Trophoblast cell (in vitro differentiated cells and primary cell): ENCODE measurements at regions not wholly inside any gene's neighbourhood (a gene's known extent, or its start where the extent isn't known, plus 50 kb on each side); places are given as distances from the start of the nearest gene placed in this dataset.

Source experiments
- DNase-seq, 2 donors: peaks; one replicate each; pipeline ENCODE4 v3.0.0-alpha.2; 2016
- H2AFZ ChIP-seq: 2 replicates; pipeline ENCODE4 v1.6.1; 2013; ENCODE audit warnings: low read length, moderate library complexity, mild to moderate bottlenecking; ENCODE audit not compliant: insufficient read depth, poor library complexity
- H2AK5ac ChIP-seq: 2 replicates; pipeline ENCODE4 v1.6.1; 2013; ENCODE audit warnings: mild to moderate bottlenecking, low read length
- H2BK120ac ChIP-seq: 2 replicates; pipeline ENCODE4 v1.6.1; 2013; ENCODE audit warnings: low read length, mild to moderate bottlenecking, moderate library complexity; ENCODE audit not compliant: insufficient read depth, poor library complexity
- H2BK12ac ChIP-seq: 2 replicates; pipeline ENCODE4 v1.6.1; 2013; ENCODE audit warnings: mild to moderate bottlenecking, low read length, moderate library complexity
- H2BK5ac ChIP-seq: 2 replicates; pipeline ENCODE4 v1.6.1; 2013; ENCODE audit warnings: low read length, low read depth, moderate library complexity, mild to moderate bottlenecking; ENCODE audit not compliant: poor library complexity
- H3K14ac ChIP-seq: 2 replicates; pipeline ENCODE4 v1.6.1; 2013; ENCODE audit warnings: mild to moderate bottlenecking, low read length
- H3K18ac ChIP-seq: 2 replicates; pipeline ENCODE4 v1.6.1; 2013; ENCODE audit warnings: mild to moderate bottlenecking, low read length
- H3K23ac ChIP-seq: 2 replicates; pipeline ENCODE4 v1.6.1; 2013; ENCODE audit warnings: low read length
- H3K27ac ChIP-seq: 2 replicates; pipeline ENCODE4 v1.5.1; 2013; ENCODE audit warnings: low read depth, mild to moderate bottlenecking, inconsistent platforms, low read length, moderate library complexity
- H3K27me3 ChIP-seq: 2 replicates; pipeline ENCODE4 v1.6.1; 2013; ENCODE audit warnings: inconsistent platforms, mild to moderate bottlenecking, low read length, moderate library complexity; ENCODE audit not compliant: insufficient read depth
- H3K36me3 ChIP-seq, 2 experiments: 1 replicate in 1 of 2; 2 replicates in 1 of 2; pipeline ENCODE4 v1.6.1; 2013; ENCODE audit warnings: low read length in 2 of 2, mild to moderate bottlenecking in 2 of 2, moderate library complexity in 1 of 2; ENCODE audit not compliant: insufficient read depth in 2 of 2, control insufficient read depth in 1 of 2
- H3K4ac ChIP-seq: 2 replicates; pipeline ENCODE4 v1.6.1; 2013; ENCODE audit warnings: low read depth, mild to moderate bottlenecking, low read length, moderate library complexity
- H3K4me1 ChIP-seq, 2 experiments: 1 replicate in 1 of 2; 2 replicates in 1 of 2; pipeline ENCODE4 v1.6.1; 2013; ENCODE audit warnings: low read length in 2 of 2, mild to moderate bottlenecking in 2 of 2, moderate library complexity in 1 of 2; ENCODE audit not compliant: insufficient read depth in 2 of 2, control insufficient read depth in 1 of 2
- H3K4me2 ChIP-seq: 2 replicates; pipeline ENCODE4 v1.6.1; 2013; ENCODE audit warnings: inconsistent platforms, mild to moderate bottlenecking, low read length, moderate library complexity
- H3K4me3 ChIP-seq: 2 replicates; pipeline ENCODE4 v1.5.1; 2013; ENCODE audit warnings: mild to moderate bottlenecking, low read depth, low read length, inconsistent platforms
- H3K79me1 ChIP-seq: one replicate; pipeline ENCODE4 v1.6.1; 2013; ENCODE audit warnings: low read length
- H3K79me2 ChIP-seq: 2 replicates; pipeline ENCODE4 v1.6.1; 2013; ENCODE audit warnings: low read length, mild to moderate bottlenecking; ENCODE audit not compliant: control insufficient read depth, insufficient read depth, poor library complexity
- H3K9ac ChIP-seq: 2 replicates; pipeline ENCODE4 v1.6.1; 2013; ENCODE audit warnings: mild to moderate bottlenecking, low read length
- H3K9me3 ChIP-seq: 2 replicates; pipeline ENCODE4 v1.6.1; 2013; ENCODE audit warnings: low read depth, mild to moderate bottlenecking, control low read depth, inconsistent platforms, low read length; ENCODE audit not compliant: insufficient read depth
- H4K12ac ChIP-seq: 2 replicates; pipeline ENCODE4 v1.6.1; 2013; ENCODE audit warnings: low read depth, mild to moderate bottlenecking, low read length, moderate library complexity
- H4K8ac ChIP-seq: 2 replicates; pipeline ENCODE4 v1.6.1; 2013; ENCODE audit warnings: low read depth, mild to moderate bottlenecking, low read length, moderate library complexity
- H4K91ac ChIP-seq: one replicate; pipeline ENCODE4 v1.6.1; 2013; ENCODE audit warnings: low read depth, mild to moderate bottlenecking, low read length, moderate library complexity
- WGBS: extraction: QIAGEN DNeasy Blood & Tissue Kit; methylation state at CpG from one replicate; pipeline ENCODE4 v1.1.7; 2013; ENCODE audit warnings: missing lambda C conversion rate; ENCODE audit not compliant: insufficient read length, insufficient coverage; ENCODE audit errors: extremely low coverage; 5-methylcytosine and 5-hydroxymethylcytosine counted together

DNA sequence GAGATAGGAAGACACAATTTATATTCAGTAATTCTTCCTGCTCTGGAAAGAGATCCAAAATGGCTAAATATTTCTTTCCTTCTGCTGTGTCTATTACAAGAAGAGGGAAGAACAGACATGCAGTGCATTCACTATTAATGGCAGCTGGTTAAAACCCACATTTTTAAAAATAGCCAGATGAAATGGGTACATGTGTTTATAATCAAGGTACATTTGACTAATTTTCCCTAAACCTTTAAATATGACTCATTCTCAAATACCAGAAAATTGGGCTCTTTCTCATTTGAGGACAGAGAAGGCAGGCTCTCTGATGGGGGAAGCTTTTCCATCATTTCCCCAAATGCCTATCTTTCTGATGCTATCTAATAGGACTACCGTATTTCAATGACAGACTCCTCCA lies 215.7 kb upstream of the HABP2 start:
- no peaks in the 10 kb centered on the region for H3K79me1 ChIP-seq
- H3K9ac ChIP-seq, result no peak overlapping the region
- H3K18ac ChIP-seq, result no peak overlapping the region
- H4K91ac ChIP-seq, result no peak overlapping the region
- H3K4me1 ChIP-seq, result no peaks in the 10 kb centered on the region
- H3K36me3 ChIP-seq, result no peaks in the 10 kb centered on the region
- no peaks in the 10 kb centered on the region for H3K27me3 ChIP-seq
- no peak overlapping the region for H3K4me3 ChIP-seq
- H3K27ac ChIP-seq, result no peak overlapping the region
- no CpG with 5 or more reads among the region's 1 CpG for WGBS
- no peaks in the 10 kb centered on the region for H3K79me2 ChIP-seq
- H3K14ac ChIP-seq, result no peak overlapping the region
- H2BK5ac ChIP-seq, result no peak overlapping the region
- no peak overlapping the region for H3K4me2 ChIP-seq
- no peak for DNase-seq
- no peak overlapping the region for H4K12ac ChIP-seq
- no peak overlapping the region for H2BK12ac ChIP-seq
- H2BK120ac ChIP-seq, result no peak overlapping the region
- H4K8ac ChIP-seq, result no peak overlapping the region
- no peak overlapping the region for H3K4ac ChIP-seq
- no peak overlapping the region for H3K23ac ChIP-seq
- peaks cover 2% of the 10 kb centered on the region for H3K9me3 ChIP-seq
- H2AFZ ChIP-seq, result no peak overlapping the region
- H2AK5ac ChIP-seq, result no peak overlapping the region

DNA sequence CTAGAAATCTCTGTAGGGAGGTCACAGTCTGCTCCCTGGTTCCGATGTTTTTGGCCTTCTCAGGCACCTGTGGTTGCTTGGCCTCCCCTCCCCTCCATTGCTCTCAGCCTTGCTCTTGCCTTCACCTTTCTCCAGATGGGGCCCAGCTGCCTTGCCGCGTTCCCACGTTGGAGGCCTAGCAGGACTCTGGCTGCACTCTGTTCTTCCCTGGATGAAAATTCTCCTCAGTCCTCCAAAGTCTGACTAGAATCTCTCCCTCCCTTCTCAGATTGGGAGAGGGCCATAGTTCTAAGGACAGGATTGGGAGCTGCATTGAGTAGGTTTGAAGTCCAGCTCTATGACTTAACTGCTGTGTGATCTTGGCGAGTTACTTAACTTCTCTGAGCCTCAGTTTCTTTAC lies 213.7 kb upstream of the HABP2 start:
- Histone ChIP-seq H2BK5ac (no peak overlapping the region), H2AK5ac (no peak overlapping the region), H3K27ac (no peak overlapping the region), H3K9me3 (peaks cover 2% of the 10 kb centered on the region), H3K14ac (no peak overlapping the region), H3K18ac (no peak overlapping the region), H2BK120ac (no peak overlapping the region), H3K4me2 (no peak overlapping the region), H3K4ac (no peak overlapping the region), H2BK12ac (no peak overlapping the region), H3K23ac (no peak overlapping the region), H4K12ac (no peak overlapping the region), H3K79me2 (no peaks in the 10 kb centered on the region), H2AFZ (no peak overlapping the region), H4K91ac (no peak overlapping the region), H3K79me1 (no peaks in the 10 kb centered on the region), H3K4me3 (no peak overlapping the region), H4K8ac (no peak overlapping the region), H3K9ac (no peak overlapping the region), H3K36me3 (no peaks in the 10 kb centered on the region), H3K4me1 (no peaks in the 10 kb centered on the region), H3K27me3 (no peaks in the 10 kb centered on the region)
- WGBS, result no CpG with 5 or more reads among the region's 5 CpGs
- no peak for DNase-seq

DNA sequence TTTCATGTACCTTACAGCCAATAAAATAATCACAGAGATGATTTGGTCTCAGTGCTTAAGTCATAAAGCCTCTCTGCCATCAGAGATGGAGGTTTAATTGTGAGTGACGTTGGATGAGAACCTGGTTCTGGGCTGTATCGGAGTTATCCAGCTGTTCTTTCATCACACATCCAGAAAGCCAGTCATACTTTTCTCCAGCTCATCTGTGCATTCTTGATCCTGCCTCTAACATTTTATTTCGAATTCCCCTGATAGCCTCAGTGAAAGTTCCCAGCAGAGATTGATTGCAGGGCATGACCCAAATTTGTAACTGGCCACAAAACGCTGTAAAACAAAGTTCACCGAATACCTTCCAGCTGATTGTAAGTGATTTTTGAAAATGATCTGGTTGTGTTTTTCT lies 212.6 kb upstream of the HABP2 start:
- Histone ChIP-seq H3K79me2 (no peaks in the 10 kb centered on the region), H4K12ac (no peak overlapping the region), H3K18ac (no peak overlapping the region), H4K91ac (no peak overlapping the region), H3K4me2 (no peak overlapping the region), H3K9ac (no peak overlapping the region), H3K79me1 (no peaks in the 10 kb centered on the region), H3K4me3 (no peak overlapping the region), H3K4me1 (no peaks in the 10 kb centered on the region), H2BK5ac (no peak overlapping the region), H3K36me3 (no peaks in the 10 kb centered on the region), H3K23ac (no peak overlapping the region), H3K14ac (no peak overlapping the region), H3K9me3 (peaks cover 2% of the 10 kb centered on the region), H2AK5ac (no peak overlapping the region), H3K4ac (no peak overlapping the region), H2AFZ (no peak overlapping the region), H4K8ac (no peak overlapping the region), H2BK12ac (no peak overlapping the region), H3K27ac (no peak overlapping the region), H2BK120ac (no peak overlapping the region), H3K27me3 (no peaks in the 10 kb centered on the region)
- no CpG with 5 or more reads among the region's 5 CpGs for WGBS
- no peak for DNase-seq

DNA sequence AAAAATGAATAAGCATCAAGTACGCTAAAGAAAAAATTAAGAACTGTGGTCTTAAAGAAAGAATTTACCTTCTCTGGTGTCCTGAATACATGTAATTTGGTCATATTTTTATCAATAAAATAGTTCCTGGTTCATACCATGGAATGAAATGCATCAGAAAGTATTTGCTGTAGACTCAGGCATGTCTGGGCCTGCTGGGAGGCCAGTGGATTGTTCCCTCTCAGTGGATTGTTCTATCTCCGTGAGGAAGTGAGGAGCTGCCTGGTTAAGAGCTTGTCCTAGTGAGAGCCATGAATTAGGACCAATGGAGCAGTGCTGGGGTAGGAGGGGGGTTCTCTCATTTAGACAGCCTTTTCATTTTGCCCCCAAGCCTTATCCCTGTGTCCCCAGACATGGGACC lies 211.7 kb upstream of the HABP2 start:
- H3K27ac ChIP-seq, result no peak overlapping the region
- no peaks in the 10 kb centered on the region for H3K27me3 ChIP-seq
- H2AFZ ChIP-seq, result no peak overlapping the region
- no CpG with 5 or more reads among the region's 2 CpGs for WGBS
- H4K91ac ChIP-seq, result no peak overlapping the region
- H3K4me2 ChIP-seq, result no peak overlapping the region
- H3K4ac ChIP-seq, result no peak overlapping the region
- no peak overlapping the region for H3K4me3 ChIP-seq
- H3K79me2 ChIP-seq, result no peaks in the 10 kb centered on the region
- H3K36me3 ChIP-seq, result no peaks in the 10 kb centered on the region
- H2BK12ac ChIP-seq, result no peak overlapping the region
- no peak overlapping the region for H2AK5ac ChIP-seq
- no peaks in the 10 kb centered on the region for H3K4me1 ChIP-seq
- no peak overlapping the region for H3K9ac ChIP-seq
- peaks cover 2% of the 10 kb centered on the region for H3K9me3 ChIP-seq
- no peak overlapping the region for H4K8ac ChIP-seq
- DNase-seq, result no peak
- no peak overlapping the region for H2BK5ac ChIP-seq
- H4K12ac ChIP-seq, result no peak overlapping the region
- H3K23ac ChIP-seq, result no peak overlapping the region
- H3K14ac ChIP-seq, result no peak overlapping the region
- H3K79me1 ChIP-seq, result no peaks in the 10 kb centered on the region
- no peak overlapping the region for H2BK120ac ChIP-seq
- H3K18ac ChIP-seq, result no peak overlapping the region
